Fibroblast of lung (primary cell): ENCODE measurements at regions not wholly inside any gene's neighbourhood (a gene's known extent, or its start where the extent isn't known, plus 50 kb on each side); places are given as distances from the start of the nearest gene placed in this dataset.
A peak's percentile ranks its signal among the peaks of the same experiment; 100 is the strongest.

Experiments used
- DNase-seq, 2 donors: peaks; one replicate each; pipeline versions ENCODE4 v3.0.0 to v3.0.0-alpha.2; 2010; ENCODE audit warnings: low read depth in 2 of 2
- H2AFZ ChIP-seq: 2 replicates; pipeline ENCODE4 v1.5.1; 2012; ENCODE audit warnings: low read length, control low read depth, inconsistent platforms
- H3K27ac ChIP-seq: 2 replicates; pipeline ENCODE4 v1.5.1; 2011; ENCODE audit warnings: low read length, control low read depth; ENCODE audit not compliant: insufficient read depth
- H3K27me3 ChIP-seq: 2 replicates; pipeline ENCODE4 v1.5.1; 2011; ENCODE audit warnings: mild to moderate bottlenecking, low read length; ENCODE audit not compliant: control insufficient read depth, insufficient read depth
- H3K36me3 ChIP-seq: 2 replicates; pipeline ENCODE4 v1.5.1; 2011; ENCODE audit warnings: low read length; ENCODE audit not compliant: control insufficient read depth, insufficient read depth
- H3K4me1 ChIP-seq: 2 replicates; pipeline ENCODE4 v1.5.1; 2011; ENCODE audit warnings: low read length; ENCODE audit not compliant: control insufficient read depth, insufficient read depth; ENCODE audit errors: extremely low read depth
- H3K4me2 ChIP-seq: 2 replicates; pipeline ENCODE4 v1.5.1; 2011; ENCODE audit warnings: low read length, control low read depth; ENCODE audit not compliant: insufficient read depth; ENCODE audit errors: extremely low read depth
- H3K4me3 ChIP-seq, 4 experiments: fragments of 200-600 bp in 1 of 4; sonication (generic) in 1 of 4; replicated peaks in 1 of 4; 2 replicates each; pipeline ENCODE4 v1.5.1; 2011 to 2016; ENCODE audit warnings: low read length in 4 of 4, low read depth in 3 of 4, mild to moderate bottlenecking in 3 of 4, control low read depth in 2 of 4, inconsistent platforms in 1 of 4, mixed read lengths in 1 of 4; ENCODE audit not compliant: insufficient read depth in 1 of 4; ENCODE audit errors: control extremely low read depth in 1 of 4
- H3K79me2 ChIP-seq: 2 replicates; pipeline ENCODE4 v1.5.1; 2012; ENCODE audit warnings: mild to moderate bottlenecking, low read length, inconsistent platforms; ENCODE audit not compliant: control insufficient read depth, insufficient read depth
- H3K9ac ChIP-seq: 2 replicates; pipeline ENCODE4 v1.5.1; 2011; ENCODE audit warnings: mild to moderate bottlenecking, low read length, control low read depth; ENCODE audit not compliant: insufficient read depth
- H3K9me3 ChIP-seq: 2 replicates; pipeline ENCODE4 v1.5.1; 2012; ENCODE audit warnings: low read depth, low read length; ENCODE audit not compliant: control insufficient read depth, insufficient read depth
- H4K20me1 ChIP-seq: 2 replicates; pipeline ENCODE4 v1.5.1; 2011; ENCODE audit warnings: low read length; ENCODE audit not compliant: control insufficient read depth, insufficient read depth; ENCODE audit errors: extremely low read depth
- CTCF ChIP-seq, 2 donors: IDR thresholded peaks in 1 of 2; conservative IDR thresholded peaks in 1 of 2; 1 replicate in 1 of 2; 2 replicates in 1 of 2; pipeline ENCODE4 v1.5.1; 2011 to 2012; ENCODE audit warnings: low read length in 2 of 2, control low read depth in 1 of 2, inconsistent platforms in 1 of 2, low read depth in 1 of 2, mild to moderate bottlenecking in 1 of 2
- EZH2 ChIP-seq: IDR thresholded peaks from 2 replicates; pipeline ENCODE4 v1.5.1; 2012; ENCODE audit warnings: low read length, control low read depth, mild to moderate bottlenecking; ENCODE audit errors: missing control alignments

- Histone ChIP-seq H3K4me2 (no peak overlapping the region), H3K9ac (no peak overlapping the region), H3K79me2 (no peaks in the 10 kb centered on the region), H2AFZ (no peak overlapping the region), H3K4me1 (peaks cover 7% of the 10 kb centered on the region), H3K27ac (no peak overlapping the region), H3K27me3 (no peaks in the 10 kb centered on the region), H4K20me1 (no peaks in the 10 kb centered on the region), H3K9me3 (no peaks in the 10 kb centered on the region), H3K4me3 (no peak overlapping the region), H3K36me3 (no peaks in the 10 kb centered on the region)
- no peak for TF ChIP-seq EZH2
- no peak for TF ChIP-seq CTCF (conservative IDR thresholded peaks at IDR 0.05 in 1 of 2, IDR thresholded peaks at IDR 0.05 in 1 of 2; ENCODE audit: low read depth in 1 of 2, low read length in 2 of 2)
- DNase-seq = peak; percentile 25 to 55
Observed at GRCh38 chr1:68358439-68358838, 91.3 kb downstream of the RPE65 start.

DNA sequence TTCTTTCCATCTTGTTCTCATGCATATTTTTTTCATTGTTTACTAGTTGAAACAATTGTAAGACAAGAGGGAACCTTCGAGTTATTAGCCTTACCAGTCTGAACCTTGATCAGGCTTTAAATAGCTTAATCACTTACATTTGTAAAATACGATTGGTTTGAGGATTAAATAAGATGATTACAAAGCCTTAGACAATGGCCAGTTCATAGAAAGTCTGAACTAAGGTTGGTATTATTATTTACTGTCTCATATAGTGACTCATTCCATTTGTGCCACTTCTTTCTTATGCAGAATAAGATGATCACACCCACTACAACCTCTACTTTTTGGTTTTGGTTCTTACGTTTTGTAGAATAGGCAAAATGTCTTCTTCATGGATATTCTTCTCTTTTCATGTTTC is 94.1 kb downstream of the RPE65 start:
- H3K36me3 ChIP-seq = no peaks in the 10 kb centered on the region
- H2AFZ ChIP-seq = no peak overlapping the region
- H3K27me3 ChIP-seq = no peaks in the 10 kb centered on the region
- no peak overlapping the region for H3K9ac ChIP-seq
- peaks cover 7% of the 10 kb centered on the region for H3K4me1 ChIP-seq
- H3K4me3 ChIP-seq = no peak overlapping the region
- no peak overlapping the region for H3K4me2 ChIP-seq
- H3K9me3 ChIP-seq = no peaks in the 10 kb centered on the region
- H3K79me2 ChIP-seq = no peaks in the 10 kb centered on the region
- no peaks in the 10 kb centered on the region for H4K20me1 ChIP-seq
- no peak overlapping the region for H3K27ac ChIP-seq
- no peak for TF ChIP-seq EZH2
- TF ChIP-seq CTCF (conservative IDR thresholded peaks at IDR 0.05 in 1 of 2, IDR thresholded peaks at IDR 0.05 in 1 of 2; ENCODE audit: low read depth in 1 of 2, low read length in 2 of 2) = no peak
- DNase-seq = no peak

- Histone ChIP-seq H3K4me3 (no peak overlapping the region), H4K20me1 (no peaks in the 10 kb centered on the region), H3K36me3 (no peaks in the 10 kb centered on the region), H3K27me3 (no peaks in the 10 kb centered on the region), H3K9ac (no peak overlapping the region), H3K27ac (no peak overlapping the region), H3K4me1 (no peaks in the 10 kb centered on the region), H3K79me2 (no peaks in the 10 kb centered on the region), H3K9me3 (no peaks in the 10 kb centered on the region), H2AFZ (no peak overlapping the region), H3K4me2 (no peak overlapping the region)
- no peak for DNase-seq
- no peak for TF ChIP-seq EZH2
- TF ChIP-seq CTCF (conservative IDR thresholded peaks at IDR 0.05 in 1 of 2, IDR thresholded peaks at IDR 0.05 in 1 of 2; ENCODE audit: low read depth in 1 of 2, low read length in 2 of 2) = no peak
Observed at GRCh38 chr1:68352202-68352601, 97.6 kb downstream of the RPE65 start.
